Liver (tissue), 3 donors: ENCODE measurements at regions not wholly inside any gene's neighbourhood (a gene's known extent, or its start where the extent isn't known, plus 50 kb on each side); places are given as distances from the start of the nearest gene placed in this dataset.

Source experiments
- FOXA2 ChIP-seq: IDR thresholded peaks from 2 replicates; pipeline ENCODE4 v1.6.1; 2016; ENCODE audit warnings: antibody characterized with exemption
- TAF1 ChIP-seq: conservative IDR thresholded peaks from 2 replicates; pipeline ENCODE4 v1.6.1; 2016; ENCODE audit warnings: antibody characterized with exemption, mild to moderate bottlenecking
- YY1 ChIP-seq: IDR thresholded peaks from 2 replicates; pipeline ENCODE4 v1.6.1; 2016; ENCODE audit warnings: antibody characterized with exemption, mild to moderate bottlenecking
- TF ChIP-seq, protein P1 (sequence below): fragments of 150-350 bp; IDR thresholded peaks from 2 replicates; pipeline ENCODE4 v1.5.1; 2017; ENCODE audit warnings: improper control_type of control experiment, low read depth, low read length; ENCODE audit not compliant: missing input control
- TF ChIP-seq, protein P2 (sequence below): IDR thresholded peaks from 2 replicates; pipeline ENCODE4 v1.6.1; 2016; ENCODE audit warnings: antibody characterized with exemption, mild to moderate bottlenecking
- donor health status: healthy.
- donor health status: healthy.

DNA sequence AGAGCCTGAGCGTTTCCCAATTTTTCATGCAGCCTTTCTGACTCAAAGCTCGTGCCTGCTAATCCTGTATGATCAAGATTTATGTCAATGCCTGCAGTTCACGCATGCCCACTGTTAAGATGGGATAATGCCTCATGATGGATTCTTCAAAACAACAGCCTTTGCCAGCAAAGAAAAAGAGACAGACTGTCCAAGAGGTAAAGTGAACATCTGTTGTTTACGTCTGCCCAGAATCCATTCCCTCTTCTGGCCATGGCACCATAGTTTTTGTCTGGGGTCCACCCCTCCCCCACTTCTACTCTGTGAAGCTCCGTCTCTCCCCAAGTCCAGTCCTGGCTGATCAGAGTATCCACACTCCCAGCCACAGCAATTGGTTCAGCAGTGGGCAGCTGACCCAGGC lies 91.9 kb upstream of the EYA2 start:
- TF ChIP-seq FOXA2 (no peak), TAF1 (no peak), YY1 (no peak)
- TF ChIP-seq, protein P1, sequence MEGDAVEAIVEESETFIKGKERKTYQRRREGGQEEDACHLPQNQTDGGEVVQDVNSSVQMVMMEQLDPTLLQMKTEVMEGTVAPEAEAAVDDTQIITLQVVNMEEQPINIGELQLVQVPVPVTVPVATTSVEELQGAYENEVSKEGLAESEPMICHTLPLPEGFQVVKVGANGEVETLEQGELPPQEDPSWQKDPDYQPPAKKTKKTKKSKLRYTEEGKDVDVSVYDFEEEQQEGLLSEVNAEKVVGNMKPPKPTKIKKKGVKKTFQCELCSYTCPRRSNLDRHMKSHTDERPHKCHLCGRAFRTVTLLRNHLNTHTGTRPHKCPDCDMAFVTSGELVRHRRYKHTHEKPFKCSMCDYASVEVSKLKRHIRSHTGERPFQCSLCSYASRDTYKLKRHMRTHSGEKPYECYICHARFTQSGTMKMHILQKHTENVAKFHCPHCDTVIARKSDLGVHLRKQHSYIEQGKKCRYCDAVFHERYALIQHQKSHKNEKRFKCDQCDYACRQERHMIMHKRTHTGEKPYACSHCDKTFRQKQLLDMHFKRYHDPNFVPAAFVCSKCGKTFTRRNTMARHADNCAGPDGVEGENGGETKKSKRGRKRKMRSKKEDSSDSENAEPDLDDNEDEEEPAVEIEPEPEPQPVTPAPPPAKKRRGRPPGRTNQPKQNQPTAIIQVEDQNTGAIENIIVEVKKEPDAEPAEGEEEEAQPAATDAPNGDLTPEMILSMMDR = no peak
- TF ChIP-seq, protein P2, sequence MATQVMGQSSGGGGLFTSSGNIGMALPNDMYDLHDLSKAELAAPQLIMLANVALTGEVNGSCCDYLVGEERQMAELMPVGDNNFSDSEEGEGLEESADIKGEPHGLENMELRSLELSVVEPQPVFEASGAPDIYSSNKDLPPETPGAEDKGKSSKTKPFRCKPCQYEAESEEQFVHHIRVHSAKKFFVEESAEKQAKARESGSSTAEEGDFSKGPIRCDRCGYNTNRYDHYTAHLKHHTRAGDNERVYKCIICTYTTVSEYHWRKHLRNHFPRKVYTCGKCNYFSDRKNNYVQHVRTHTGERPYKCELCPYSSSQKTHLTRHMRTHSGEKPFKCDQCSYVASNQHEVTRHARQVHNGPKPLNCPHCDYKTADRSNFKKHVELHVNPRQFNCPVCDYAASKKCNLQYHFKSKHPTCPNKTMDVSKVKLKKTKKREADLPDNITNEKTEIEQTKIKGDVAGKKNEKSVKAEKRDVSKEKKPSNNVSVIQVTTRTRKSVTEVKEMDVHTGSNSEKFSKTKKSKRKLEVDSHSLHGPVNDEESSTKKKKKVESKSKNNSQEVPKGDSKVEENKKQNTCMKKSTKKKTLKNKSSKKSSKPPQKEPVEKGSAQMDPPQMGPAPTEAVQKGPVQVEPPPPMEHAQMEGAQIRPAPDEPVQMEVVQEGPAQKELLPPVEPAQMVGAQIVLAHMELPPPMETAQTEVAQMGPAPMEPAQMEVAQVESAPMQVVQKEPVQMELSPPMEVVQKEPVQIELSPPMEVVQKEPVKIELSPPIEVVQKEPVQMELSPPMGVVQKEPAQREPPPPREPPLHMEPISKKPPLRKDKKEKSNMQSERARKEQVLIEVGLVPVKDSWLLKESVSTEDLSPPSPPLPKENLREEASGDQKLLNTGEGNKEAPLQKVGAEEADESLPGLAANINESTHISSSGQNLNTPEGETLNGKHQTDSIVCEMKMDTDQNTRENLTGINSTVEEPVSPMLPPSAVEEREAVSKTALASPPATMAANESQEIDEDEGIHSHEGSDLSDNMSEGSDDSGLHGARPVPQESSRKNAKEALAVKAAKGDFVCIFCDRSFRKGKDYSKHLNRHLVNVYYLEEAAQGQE = no peak
